ENCODE measurements at regions not wholly inside any gene's neighbourhood (a gene's known extent, or its start where the extent isn't known, plus 50 kb on each side); places are given as distances from the start of the nearest gene placed in this dataset.

DNA sequence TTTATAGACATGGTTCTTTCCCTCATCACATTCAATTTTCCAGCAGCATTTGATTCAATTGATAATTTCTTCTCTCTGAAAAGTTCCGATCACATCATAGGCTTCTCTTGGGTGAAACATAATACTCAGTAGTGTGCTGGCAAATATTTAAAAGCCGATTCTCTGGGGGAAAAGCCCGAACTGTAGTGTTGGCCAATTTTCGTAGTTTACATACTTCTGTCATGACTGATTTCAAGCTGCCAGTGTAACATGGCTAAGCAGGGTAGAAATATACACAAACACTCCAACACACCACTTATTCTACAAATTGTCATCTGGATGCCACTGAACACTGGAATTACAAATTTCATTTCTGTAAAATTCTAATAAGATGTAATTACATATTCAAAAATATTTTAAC, 56.1 kb upstream of the FREM2 start:
- ChIA-PET CTCF (no interaction called here), POLR2A (no interaction called here)
- DNase-seq (ENCODE audit: low spot score) (no peak), ATAC-seq (no peak)
- TF ChIP-seq CDX4 (CRISPR knock-in tag; IDR thresholded peaks at IDR 0.05; ENCODE audit: borderline replicate concordance), result no peak
- no peak for TF ChIP-seq JAZF1 (CRISPR knock-in tag; IDR thresholded peaks at IDR 0.05)
- no peak for TF ChIP-seq TP53 (CRISPR knock-in tag; IDR thresholded peaks at IDR 0.05)
- TF ChIP-seq ZNF396 (CRISPR knock-in tag; IDR thresholded peaks at IDR 0.05; ENCODE audit: borderline replicate concordance), result no peak
- no peak for TF ChIP-seq EMX1 (CRISPR knock-in tag; IDR thresholded peaks at IDR 0.05)
- TF ChIP-seq, protein P1, sequence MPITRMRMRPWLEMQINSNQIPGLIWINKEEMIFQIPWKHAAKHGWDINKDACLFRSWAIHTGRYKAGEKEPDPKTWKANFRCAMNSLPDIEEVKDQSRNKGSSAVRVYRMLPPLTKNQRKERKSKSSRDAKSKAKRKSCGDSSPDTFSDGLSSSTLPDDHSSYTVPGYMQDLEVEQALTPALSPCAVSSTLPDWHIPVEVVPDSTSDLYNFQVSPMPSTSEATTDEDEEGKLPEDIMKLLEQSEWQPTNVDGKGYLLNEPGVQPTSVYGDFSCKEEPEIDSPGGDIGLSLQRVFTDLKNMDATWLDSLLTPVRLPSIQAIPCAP (CRISPR knock-in tag; IDR thresholded peaks at IDR 0.05), result no peak
- TF ChIP-seq E2F5 (CRISPR knock-in tag; IDR thresholded peaks at IDR 0.05), result no peak
- TF ChIP-seq NFATC4 (CRISPR knock-in tag; IDR thresholded peaks at IDR 0.05), result no peak
- TF ChIP-seq MYBL2 (CRISPR knock-in tag; IDR thresholded peaks at IDR 0.05), result no peak
- H3K9me3 Mint-ChIP-seq, result no peaks in the 10 kb centered on the region
- H3K36me3 Mint-ChIP-seq, result no peaks in the 10 kb centered on the region
- peaks cover 15% of the 10 kb centered on the region for H3K4me1 Mint-ChIP-seq
- H3K4me3 Mint-ChIP-seq, result no peak overlapping the region
- H3K27me3 Mint-ChIP-seq (ENCODE audit: low read depth), result no peaks in the 10 kb centered on the region
- H3K27ac Mint-ChIP-seq, result no peak overlapping the region

DNA sequence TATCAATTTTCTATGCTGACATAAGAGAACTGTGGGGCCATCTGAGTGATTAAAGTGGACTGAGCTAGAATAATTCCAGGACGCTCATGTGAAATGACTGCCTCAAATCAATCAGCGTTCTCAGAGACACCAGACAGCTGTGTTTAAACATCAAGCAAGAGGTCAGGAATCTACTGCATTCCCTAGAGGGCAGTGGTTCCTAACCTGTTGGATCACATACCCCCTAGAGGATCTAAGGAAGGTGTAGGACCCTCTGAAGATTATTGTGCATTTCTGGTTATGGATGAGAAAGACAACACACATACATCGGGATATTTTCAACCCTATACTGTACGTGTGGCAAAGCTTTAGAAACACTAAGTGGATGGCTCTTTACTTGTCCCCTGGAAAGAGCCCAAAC, 51.8 kb upstream of the FREM2 start:
- no peak overlapping the region for H3K4me3 Mint-ChIP-seq
- no peaks in the 10 kb centered on the region for H3K9me3 Mint-ChIP-seq
- H3K4me1 Mint-ChIP-seq, result peaks cover 24% of the 10 kb centered on the region
- ChIA-PET CTCF (interaction anchor here (0.6 to 1.1 kb wide), 3 partner anchors 51 to 130 kb away, joined by 3 to 4 read pairs (median 4); no protein-coding TSS in a partner anchor), POLR2A (no interaction called here)
- TF ChIP-seq TP53 (CRISPR knock-in tag; IDR thresholded peaks at IDR 0.05) (no peak), ZNF396 (CRISPR knock-in tag; IDR thresholded peaks at IDR 0.05; ENCODE audit: borderline replicate concordance) (no peak), ZNF416 (CRISPR knock-in tag; IDR thresholded peaks at IDR 0.05) (no peak), MXD4 (CRISPR knock-in tag; IDR thresholded peaks at IDR 0.05; ENCODE audit: borderline replicate concordance) (no peak), ATF2 (CRISPR knock-in tag; IDR thresholded peaks at IDR 0.05; ENCODE audit: borderline replicate concordance, low read depth) (no peak), TEAD1 (CRISPR knock-in tag; IDR thresholded peaks at IDR 0.05) (no peak), HMGA2 (CRISPR knock-in tag; IDR thresholded peaks at IDR 0.05) (no peak), ARID4B (CRISPR knock-in tag; IDR thresholded peaks at IDR 0.05; ENCODE audit: borderline replicate concordance) (no peak), SMAD4 (CRISPR knock-in tag; IDR thresholded peaks at IDR 0.05) (no peak), SP1 (CRISPR knock-in tag; conservative IDR thresholded peaks at IDR 0.05) (no peak), OVOL2 (CRISPR knock-in tag; IDR thresholded peaks at IDR 0.05; ENCODE audit: borderline replicate concordance) (no peak), CDX4 (CRISPR knock-in tag; IDR thresholded peaks at IDR 0.05; ENCODE audit: borderline replicate concordance) (no peak), CREB1 (CRISPR knock-in tag; IDR thresholded peaks at IDR 0.05) (no peak), FOXP1 (CRISPR knock-in tag; IDR thresholded peaks at IDR 0.05; ENCODE audit: borderline replicate concordance) (no peak), ZMAT4 (CRISPR knock-in tag; IDR thresholded peaks at IDR 0.05) (no peak), ZNF121 (CRISPR knock-in tag; IDR thresholded peaks at IDR 0.05) (no peak), GTF2I (CRISPR knock-in tag; conservative IDR thresholded peaks at IDR 0.05) (no peak), TEAD4 (CRISPR knock-in tag; IDR thresholded peaks at IDR 0.05) (no peak)
- TF ChIP-seq, protein P2, sequence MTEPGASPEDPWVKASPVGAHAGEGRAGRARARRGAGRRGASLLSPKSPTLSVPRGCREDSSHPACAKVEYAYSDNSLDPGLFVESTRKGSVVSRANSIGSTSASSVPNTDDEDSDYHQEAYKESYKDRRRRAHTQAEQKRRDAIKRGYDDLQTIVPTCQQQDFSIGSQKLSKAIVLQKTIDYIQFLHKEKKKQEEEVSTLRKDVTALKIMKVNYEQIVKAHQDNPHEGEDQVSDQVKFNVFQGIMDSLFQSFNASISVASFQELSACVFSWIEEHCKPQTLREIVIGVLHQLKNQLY (CRISPR knock-in tag; IDR thresholded peaks at IDR 0.05), result no peak
- no peaks in the 10 kb centered on the region for H3K27me3 Mint-ChIP-seq (ENCODE audit: low read depth)
- peak; percentile 80 for ATAC-seq
- H3K27ac Mint-ChIP-seq, result no peak overlapping the region
- no peaks in the 10 kb centered on the region for H3K36me3 Mint-ChIP-seq
- no peak for DNase-seq (ENCODE audit: low spot score)
